H1 (cell line): ENCODE measurements at regions not wholly inside any gene's neighbourhood (a gene's known extent, or its start where the extent isn't known, plus 50 kb on each side); places are given as distances from the start of the nearest gene placed in this dataset.
"Not testable (repeated sequence)": the region's sequence is repeated elsewhere in the genome, so short reads cannot be mapped to it uniquely, and the experiment has no call there.

Source experiments
- CTCF ChIA-PET: fragments of 300-600 bp; sonication (Branson Sonifier 250); formaldehyde crosslinking; loops from one replicate; lab custom pipeline; 2021; ENCODE audit not compliant: partially characterized antibody; lab: Charles Lee
- POLR2A ChIA-PET: fragments of 300-600 bp; sonication (Branson Sonifier 250); formaldehyde crosslinking; loops from one replicate; lab custom pipeline; 2021; ENCODE audit warnings: inconsistent platforms; ENCODE audit not compliant: partially characterized antibody; lab: Charles Lee
- DNase-seq, 2 experiments: peaks; one replicate each; pipeline versions ENCODE4 v3.0.0 to v3.0.0-alpha.2; 2010 to 2022; ENCODE audit warnings: low spot score in 2 of 2, low read depth in 1 of 2, mixed read lengths in 1 of 2
- FAIRE-seq: peaks from 2 replicates; lab custom pipeline; 2011; peaks lifted over from hg19 to GRCh38; lab: Jason Lieb, UNC
- H2AFZ ChIP-seq: 2 replicates; pipeline ENCODE4 v1.8.1; 2012; ENCODE audit warnings: low read length, inconsistent platforms
- H2AK5ac ChIP-seq: 2 replicates; pipeline ENCODE4 v1.6.1; 2013; ENCODE audit warnings: low read depth, low read length
- H2BK120ac ChIP-seq: replicated peaks from 2 replicates; pipeline ENCODE3; 2013; ENCODE audit warnings: low read depth, low read length, inconsistent platforms
- H2BK12ac ChIP-seq: 2 replicates; pipeline ENCODE4 v1.6.1; 2013; ENCODE audit warnings: low read depth, low read length
- H2BK15ac ChIP-seq: 2 replicates; pipeline ENCODE4 v1.6.1; 2013; ENCODE audit warnings: low read length
- H2BK20ac ChIP-seq: 2 replicates; pipeline ENCODE4 v1.6.1; 2013; ENCODE audit warnings: low read length
- H2BK5ac ChIP-seq: 2 replicates; pipeline ENCODE4 v1.6.1; 2013; ENCODE audit warnings: low read depth, low read length
- H3K14ac ChIP-seq: 2 replicates; pipeline ENCODE4 v1.6.1; 2013; ENCODE audit warnings: inconsistent platforms; ENCODE audit not compliant: insufficient read length
- H3K18ac ChIP-seq: 2 replicates; pipeline ENCODE4 v1.6.1; 2013; ENCODE audit warnings: low read length; ENCODE audit errors: extremely low read depth
- H3K23ac ChIP-seq: 2 replicates; pipeline ENCODE4 v1.6.1; 2013; ENCODE audit warnings: inconsistent platforms; ENCODE audit not compliant: insufficient read length
- H3K23me2 ChIP-seq: 2 replicates; pipeline ENCODE4 v1.6.1; 2013; ENCODE audit warnings: low read depth, low read length
- H3K27ac ChIP-seq: 2 replicates; pipeline ENCODE4 v1.6.1; 2011; ENCODE audit warnings: low read depth, low read length, inconsistent platforms
- H3K27me3 ChIP-seq, 4 experiments: replicated peaks in 1 of 4; 1 replicate in 1 of 4; 2 replicates in 3 of 4; pipeline versions ENCODE4 v1.6.1 to v1.8.1; 2011 to 2013; ENCODE audit warnings: low read length in 3 of 4, mild to moderate bottlenecking in 3 of 4, inconsistent platforms in 2 of 4, mixed read lengths in 2 of 4, moderate library complexity in 1 of 4; ENCODE audit not compliant: control insufficient read depth in 3 of 4, insufficient read depth in 3 of 4; ENCODE audit errors: extremely low read depth in 1 of 4
- H3K36me3 ChIP-seq, 4 experiments: 2 replicates each; pipeline versions ENCODE4 v1.6.1 to v1.8.1; 2011 to 2013; ENCODE audit warnings: mild to moderate bottlenecking in 4 of 4, low read length in 3 of 4, moderate library complexity in 2 of 4, control low read depth in 1 of 4, inconsistent platforms in 1 of 4; ENCODE audit not compliant: insufficient read depth in 4 of 4, control insufficient read depth in 2 of 4
- H3K4ac ChIP-seq: replicated peaks from 2 replicates; pipeline ENCODE3; 2013; ENCODE audit warnings: low read length, low read depth, mixed read lengths, inconsistent platforms; ENCODE audit not compliant: insufficient read length
- H3K4me1 ChIP-seq, 4 experiments: replicated peaks in 1 of 4; 1 replicate in 1 of 4; 2 replicates in 3 of 4; pipeline versions ENCODE4 v1.6.1 to v1.8.1; 2011 to 2013; ENCODE audit warnings: low read length in 3 of 4, inconsistent platforms in 2 of 4, mixed read lengths in 1 of 4; ENCODE audit not compliant: insufficient read depth in 4 of 4, control insufficient read depth in 3 of 4
- H3K4me2 ChIP-seq, 2 experiments: 2 replicates each; pipeline versions ENCODE4 v1.6.1 to v1.8.1; 2011 to 2013; ENCODE audit warnings: low read depth in 2 of 2, low read length in 2 of 2, control low read depth in 1 of 2, inconsistent platforms in 1 of 2, mild to moderate bottlenecking in 1 of 2; ENCODE audit not compliant: insufficient read depth in 1 of 2
- H3K4me3 ChIP-seq, 4 experiments: fragments of 200-600, 300-600 bp in 1 of 4; sonication (generic), shearing (Covaris generic), sonication (Bioruptor Twin) in 1 of 4; 2 replicates each; pipeline versions ENCODE4 v1.5.1 to v1.8.1; 2011 to 2016; ENCODE audit warnings: low read length in 4 of 4, low read depth in 3 of 4, control low read depth in 2 of 4, inconsistent platforms in 2 of 4, mild to moderate bottlenecking in 2 of 4, mixed read lengths in 1 of 4, moderate library complexity in 1 of 4; ENCODE audit not compliant: insufficient read depth in 2 of 4; ENCODE audit errors: extremely low read depth in 1 of 4
- H3K56ac ChIP-seq: replicated peaks from 2 replicates; pipeline ENCODE3; 2013; ENCODE audit warnings: low read depth, mild to moderate bottlenecking, mixed read lengths, low read length, inconsistent platforms; ENCODE audit not compliant: insufficient read length
- H3K79me1 ChIP-seq: 2 replicates; pipeline ENCODE4 v1.6.1; 2013; ENCODE audit warnings: low read depth, low read length, control low read depth
- H3K79me2 ChIP-seq, 2 experiments: 2 replicates each; pipeline versions ENCODE4 v1.6.1 to v1.8.1; 2012 to 2013; ENCODE audit warnings: low read length in 2 of 2, mild to moderate bottlenecking in 2 of 2, inconsistent platforms in 1 of 2; ENCODE audit not compliant: insufficient read depth in 2 of 2, control insufficient read depth in 1 of 2
- H3K9ac ChIP-seq, 4 experiments: replicated peaks in 1 of 4; 1 replicate in 1 of 4; 2 replicates in 3 of 4; pipeline versions ENCODE4 v1.6.1 to v1.8.1; 2011 to 2013; ENCODE audit warnings: low read depth in 3 of 4, low read length in 3 of 4, control low read depth in 2 of 4, mild to moderate bottlenecking in 2 of 4, moderate library complexity in 2 of 4, inconsistent platforms in 1 of 4; ENCODE audit errors: extremely low read depth in 1 of 4
- H3K9me3 ChIP-seq, 2 experiments: 2 replicates each; pipeline versions ENCODE4 v1.6.1 to v1.8.1; 2012 to 2013; ENCODE audit warnings: mild to moderate bottlenecking in 2 of 2, moderate library complexity in 2 of 2, control low read depth in 1 of 2, inconsistent platforms in 1 of 2, low read depth in 1 of 2, low read length in 1 of 2, mixed read lengths in 1 of 2; ENCODE audit not compliant: insufficient read depth in 2 of 2
- H4K20me1 ChIP-seq, 2 experiments: replicated peaks in 1 of 2; 2 replicates each; pipeline versions ENCODE3 to v1.8.1; 2011 to 2013; ENCODE audit warnings: inconsistent platforms in 2 of 2, low read length in 2 of 2, mild to moderate bottlenecking in 1 of 2; ENCODE audit not compliant: insufficient read depth in 2 of 2, control insufficient read depth in 1 of 2
- H4K5ac ChIP-seq: 2 replicates; pipeline ENCODE4 v1.6.1; 2013; ENCODE audit warnings: low read length, low read depth, mixed read lengths, inconsistent platforms; ENCODE audit not compliant: insufficient read length
- H4K8ac ChIP-seq: 2 replicates; pipeline ENCODE4 v1.8.0; 2013; ENCODE audit warnings: mild to moderate bottlenecking, moderate library complexity, low read length, inconsistent platforms; ENCODE audit not compliant: insufficient read depth; ENCODE audit errors: extremely low read depth
- H4K91ac ChIP-seq: replicated peaks from 2 replicates; pipeline ENCODE3; 2013; ENCODE audit warnings: low read length, mixed read lengths, inconsistent platforms; ENCODE audit not compliant: insufficient read length
- BACH1 ChIP-seq: IDR thresholded peaks from 2 replicates; pipeline ENCODE4 v1.6.1; 2012; ENCODE audit warnings: low read length, improper control_type of control experiment
- KDM5A ChIP-seq: fragments of 200-600 bp; IDR thresholded peaks from 2 replicates; pipeline ENCODE4 v1.7.1; 2012; ENCODE audit warnings: mild to moderate bottlenecking, low read length, inconsistent platforms, mixed read lengths
- POLR2A ChIP-seq, 2 experiments: IDR thresholded peaks; 1 replicate in 1 of 2; 2 replicates in 1 of 2; pipeline ENCODE4 v1.6.1; 2011; ENCODE audit warnings: low read depth in 2 of 2, low read length in 2 of 2, mild to moderate bottlenecking in 2 of 2; ENCODE audit errors: control extremely low read depth in 1 of 2
- RFX5 ChIP-seq: IDR thresholded peaks from 2 replicates; pipeline ENCODE4 v1.6.1; 2011; ENCODE audit warnings: low read depth, low read length, improper control_type of control experiment, borderline replicate concordance
- RNF2 ChIP-seq: fragments of 200-900, 300-1000 bp; sonication (generic); IDR thresholded peaks from 2 replicates; pipeline ENCODE4 v1.7.1; 2016; ENCODE audit warnings: borderline replicate concordance, low read depth, mild to moderate bottlenecking, antibody characterized with exemption, low read length; ENCODE audit not compliant: poor library complexity, severe bottlenecking; ENCODE audit errors: missing control alignments
- RXRA ChIP-seq: IDR thresholded peaks from 2 replicates; pipeline ENCODE4 v1.6.1; 2011; ENCODE audit warnings: low read depth, mild to moderate bottlenecking, low read length, moderate library complexity; ENCODE audit not compliant: insufficient read depth
- SP1 ChIP-seq: IDR thresholded peaks from 2 replicates; pipeline ENCODE4 v1.6.1; 2011; ENCODE audit warnings: low read depth, low read length
- WGBS, 2 experiments: shearing (Covaris generic) in 1 of 2; methylation state at CpG; one replicate each; pipeline versions ENCODE4 v1.1.6 to v1.1.7; 2013 to 2015; ENCODE audit warnings: low lambda C conversion rate in 2 of 2, mixed read lengths in 2 of 2, inconsistent platforms in 1 of 2, low coverage in 1 of 2, missing lambda C conversion rate in 1 of 2; ENCODE audit not compliant: insufficient replicate concordance in 2 of 2, insufficient coverage in 1 of 2, insufficient read length in 1 of 2; ENCODE audit errors: extremely low coverage in 1 of 2, missing lambda C conversion rate in 1 of 2; 5-methylcytosine and 5-hydroxymethylcytosine counted together
- TF ChIP-seq, protein P1 (sequence below), 3 experiments: IDR thresholded peaks; 1 replicate in 2 of 3; 2 replicates in 1 of 3; pipeline versions ENCODE4 v1.5.1 to v1.6.1; 2011; ENCODE audit warnings: low read length in 3 of 3, mild to moderate bottlenecking in 3 of 3, inconsistent platforms in 2 of 3, low read depth in 1 of 3, moderate library complexity in 1 of 3; ENCODE audit not compliant: insufficient read depth in 1 of 3; ENCODE audit errors: control extremely low read depth in 1 of 3

DNA sequence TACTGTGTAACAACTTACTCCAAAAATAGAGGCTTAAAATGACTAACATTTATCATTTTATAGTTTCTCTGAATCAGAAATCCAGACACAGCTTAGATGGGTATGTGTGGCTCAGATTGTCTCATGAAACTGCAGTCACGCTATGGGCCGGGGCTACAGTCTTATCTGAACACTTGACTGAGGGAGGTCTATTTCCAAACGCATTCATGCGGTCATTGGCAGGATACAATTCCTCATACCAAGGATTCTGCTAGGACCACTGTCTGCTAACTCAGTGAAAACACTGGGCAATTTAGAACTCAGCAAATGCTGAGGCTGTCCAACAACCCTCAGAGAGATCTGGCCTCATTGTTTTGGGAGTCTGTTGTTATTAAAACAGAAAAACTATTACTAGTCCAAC lies 178.6 kb downstream of the TBX15 start (continued):
- no peak for TF ChIP-seq RNF2
- no peak for TF ChIP-seq KDM5A
- TF ChIP-seq RFX5: no peak
- TF ChIP-seq, protein P1, sequence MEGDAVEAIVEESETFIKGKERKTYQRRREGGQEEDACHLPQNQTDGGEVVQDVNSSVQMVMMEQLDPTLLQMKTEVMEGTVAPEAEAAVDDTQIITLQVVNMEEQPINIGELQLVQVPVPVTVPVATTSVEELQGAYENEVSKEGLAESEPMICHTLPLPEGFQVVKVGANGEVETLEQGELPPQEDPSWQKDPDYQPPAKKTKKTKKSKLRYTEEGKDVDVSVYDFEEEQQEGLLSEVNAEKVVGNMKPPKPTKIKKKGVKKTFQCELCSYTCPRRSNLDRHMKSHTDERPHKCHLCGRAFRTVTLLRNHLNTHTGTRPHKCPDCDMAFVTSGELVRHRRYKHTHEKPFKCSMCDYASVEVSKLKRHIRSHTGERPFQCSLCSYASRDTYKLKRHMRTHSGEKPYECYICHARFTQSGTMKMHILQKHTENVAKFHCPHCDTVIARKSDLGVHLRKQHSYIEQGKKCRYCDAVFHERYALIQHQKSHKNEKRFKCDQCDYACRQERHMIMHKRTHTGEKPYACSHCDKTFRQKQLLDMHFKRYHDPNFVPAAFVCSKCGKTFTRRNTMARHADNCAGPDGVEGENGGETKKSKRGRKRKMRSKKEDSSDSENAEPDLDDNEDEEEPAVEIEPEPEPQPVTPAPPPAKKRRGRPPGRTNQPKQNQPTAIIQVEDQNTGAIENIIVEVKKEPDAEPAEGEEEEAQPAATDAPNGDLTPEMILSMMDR (IDR thresholded peaks at IDR 0.05; ENCODE audit: control extremely low read depth in 1 of 3, insufficient read depth in 1 of 3, low read depth in 1 of 3, low read length in 3 of 3): no peak
- TF ChIP-seq BACH1: no peak
- TF ChIP-seq POLR2A (IDR thresholded peaks at IDR 0.05; ENCODE audit: control extremely low read depth in 1 of 2, low read depth in 2 of 2, low read length in 2 of 2): no peak
- no peak for TF ChIP-seq RXRA
- no peak for TF ChIP-seq SP1

DNA sequence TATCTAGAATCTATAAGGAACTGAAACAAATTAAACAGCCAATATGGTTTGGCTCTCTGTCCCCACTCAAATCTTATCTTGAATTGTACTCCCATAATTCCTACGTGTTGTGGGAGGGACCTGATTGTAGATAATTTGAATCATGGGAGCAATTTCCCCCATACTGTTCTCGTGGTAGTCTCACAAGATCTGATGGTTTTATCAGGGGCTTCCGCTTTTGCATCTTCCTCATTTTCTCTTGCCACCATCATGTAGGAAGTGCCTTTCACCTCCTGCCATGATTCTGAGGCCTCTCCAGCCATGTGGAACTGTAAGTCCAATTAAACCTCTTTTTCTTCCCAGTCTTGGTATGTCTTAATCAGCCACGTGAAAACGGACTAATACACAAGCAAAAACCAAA lies 185.0 kb downstream of the TBX15 start:
- H3K56ac ChIP-seq, H3K36me3 ChIP-seq, H3K27me3 ChIP-seq, FAIRE-seq, H3K9me3 ChIP-seq, H2BK12ac ChIP-seq, H3K14ac ChIP-seq, H3K79me2 ChIP-seq, H3K18ac ChIP-seq, H3K4me1 ChIP-seq, H3K4me2 ChIP-seq, H2AFZ ChIP-seq, H4K5ac ChIP-seq, H2BK5ac ChIP-seq, H2BK20ac ChIP-seq, H3K23me2 ChIP-seq, H4K8ac ChIP-seq, H3K4me3 ChIP-seq, DNase-seq, H4K20me1 ChIP-seq, H4K91ac ChIP-seq, H3K9ac ChIP-seq, CTCF ChIA-PET, H2BK15ac ChIP-seq, H3K27ac ChIP-seq, H3K23ac ChIP-seq, H3K4ac ChIP-seq, H2BK120ac ChIP-seq, POLR2A ChIA-PET, H2AK5ac ChIP-seq, H3K79me1 ChIP-seq: not testable (repeated sequence)
- WGBS, 2 experiments: 80% methylated on average over 5 of the region's 5 CpGs; no CpG with 5 or more reads in 1 of the 2 experiments
